ENCODE measurements at regions not wholly inside any gene's neighbourhood (a gene's known extent, or its start where the extent isn't known, plus 50 kb on each side); places are given as distances from the start of the nearest gene placed in this dataset.

DNA sequence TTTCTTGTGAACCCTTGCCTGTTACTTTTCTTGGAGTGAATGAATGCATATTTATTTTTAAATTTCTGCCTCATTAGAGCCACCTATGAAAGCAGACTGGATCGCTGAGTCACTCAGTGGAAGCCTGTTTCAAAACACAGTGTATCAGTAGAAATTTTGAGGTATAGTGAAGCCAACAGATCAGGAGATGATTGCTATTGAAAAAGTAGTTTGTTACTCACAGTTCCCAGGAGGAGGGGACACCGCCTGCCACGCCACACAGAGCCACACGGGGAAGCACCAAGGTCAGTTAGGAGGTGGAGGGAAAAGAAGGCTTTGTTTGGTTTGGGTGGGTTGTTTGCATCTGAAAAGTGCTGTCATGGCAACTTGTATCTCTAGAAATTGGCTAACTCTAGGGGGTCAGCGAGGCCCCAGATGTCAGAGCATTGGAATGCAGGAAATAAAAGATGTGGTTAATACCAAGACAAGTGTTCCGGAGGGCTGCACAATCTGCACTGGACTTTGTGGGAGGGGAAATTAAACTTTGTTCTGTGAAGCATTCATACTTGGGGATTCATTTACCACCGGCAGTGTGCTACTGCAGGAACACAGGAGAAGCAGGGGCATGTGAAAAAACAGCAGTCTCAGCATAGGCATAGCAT, 106.4 kb upstream of the SDK1 start:
- TF ChIP-seq, protein P1, sequence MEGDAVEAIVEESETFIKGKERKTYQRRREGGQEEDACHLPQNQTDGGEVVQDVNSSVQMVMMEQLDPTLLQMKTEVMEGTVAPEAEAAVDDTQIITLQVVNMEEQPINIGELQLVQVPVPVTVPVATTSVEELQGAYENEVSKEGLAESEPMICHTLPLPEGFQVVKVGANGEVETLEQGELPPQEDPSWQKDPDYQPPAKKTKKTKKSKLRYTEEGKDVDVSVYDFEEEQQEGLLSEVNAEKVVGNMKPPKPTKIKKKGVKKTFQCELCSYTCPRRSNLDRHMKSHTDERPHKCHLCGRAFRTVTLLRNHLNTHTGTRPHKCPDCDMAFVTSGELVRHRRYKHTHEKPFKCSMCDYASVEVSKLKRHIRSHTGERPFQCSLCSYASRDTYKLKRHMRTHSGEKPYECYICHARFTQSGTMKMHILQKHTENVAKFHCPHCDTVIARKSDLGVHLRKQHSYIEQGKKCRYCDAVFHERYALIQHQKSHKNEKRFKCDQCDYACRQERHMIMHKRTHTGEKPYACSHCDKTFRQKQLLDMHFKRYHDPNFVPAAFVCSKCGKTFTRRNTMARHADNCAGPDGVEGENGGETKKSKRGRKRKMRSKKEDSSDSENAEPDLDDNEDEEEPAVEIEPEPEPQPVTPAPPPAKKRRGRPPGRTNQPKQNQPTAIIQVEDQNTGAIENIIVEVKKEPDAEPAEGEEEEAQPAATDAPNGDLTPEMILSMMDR (IDR thresholded peaks at IDR 0.05; ENCODE audit: low read length, missing control alignments), result peak; percentile 37
- peak; percentile 96 for DNase-seq (ENCODE audit: low read depth)
- peak overlapping the region; percentile 14 for H3K4me3 ChIP-seq (replicated peaks; ENCODE audit: low read depth, low read length)

DNA sequence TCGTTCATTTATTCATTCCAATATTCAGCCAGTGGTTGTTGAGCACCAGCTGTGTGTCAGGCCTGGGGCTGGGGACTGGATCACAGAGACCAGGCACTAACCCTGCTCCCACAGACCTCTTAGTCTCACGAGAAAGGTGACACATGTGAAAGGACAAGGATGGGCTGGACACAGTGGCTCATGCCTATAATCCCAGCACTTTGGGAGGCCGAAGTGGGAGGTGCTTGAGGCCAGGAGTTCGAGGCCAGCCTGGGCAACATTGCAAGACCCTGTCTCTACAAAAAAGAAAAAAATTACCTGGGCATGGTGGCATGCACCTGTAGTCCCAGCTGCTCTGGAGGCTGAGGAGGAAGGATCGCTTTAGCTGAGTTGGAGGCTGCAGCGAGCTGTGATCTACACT, 105.9 kb upstream of the SDK1 start:
- TF ChIP-seq, protein P1 (IDR thresholded peaks at IDR 0.05; ENCODE audit: low read length, missing control alignments), result no peak
- no peak for DNase-seq (ENCODE audit: low read depth)
- peak overlapping the region; percentile 14 for H3K4me3 ChIP-seq (replicated peaks; ENCODE audit: low read depth, low read length)

DNA sequence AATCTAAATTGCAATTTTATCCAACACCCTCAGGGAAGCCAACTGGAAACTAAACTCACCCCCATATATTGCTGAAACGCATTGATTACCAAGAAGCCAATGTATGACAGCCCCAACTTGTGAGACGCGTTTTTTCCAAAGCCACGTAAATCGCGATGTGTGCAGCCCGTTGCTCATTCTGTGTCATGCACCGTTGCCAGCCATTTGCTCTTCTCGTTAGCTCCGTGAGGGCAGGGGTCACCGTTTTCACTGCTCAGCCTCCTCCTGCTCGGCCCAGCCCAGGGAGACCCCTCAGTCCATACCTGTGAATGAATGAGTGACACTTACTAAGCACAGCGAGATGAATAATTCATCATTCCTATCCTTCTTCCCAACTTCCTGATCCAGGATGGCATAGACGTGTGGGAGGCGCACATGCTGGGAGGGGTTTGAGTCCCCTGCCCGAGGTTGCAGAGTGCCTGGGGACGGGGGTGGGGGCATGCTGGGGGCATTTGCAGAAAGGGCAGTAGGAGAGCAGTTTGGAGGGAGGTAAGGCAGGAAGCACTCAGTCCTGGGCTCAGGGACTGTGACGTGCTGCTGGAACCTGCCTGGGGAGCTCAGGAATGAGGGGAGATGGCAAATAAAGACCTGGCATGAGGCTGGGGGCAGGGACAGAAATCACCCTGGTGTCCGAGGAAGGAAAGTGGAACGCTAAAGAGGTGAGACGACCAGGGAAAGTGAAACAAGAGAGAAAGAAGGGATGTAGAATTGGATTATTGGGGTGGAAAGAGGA, 104.2 kb upstream of the SDK1 start:
- TF ChIP-seq, protein P1 (IDR thresholded peaks at IDR 0.05; ENCODE audit: low read length, missing control alignments), result no peak
- H3K4me3 ChIP-seq (replicated peaks; ENCODE audit: low read depth, low read length), result no peak overlapping the region
- no peak for DNase-seq (ENCODE audit: low read depth)

DNA sequence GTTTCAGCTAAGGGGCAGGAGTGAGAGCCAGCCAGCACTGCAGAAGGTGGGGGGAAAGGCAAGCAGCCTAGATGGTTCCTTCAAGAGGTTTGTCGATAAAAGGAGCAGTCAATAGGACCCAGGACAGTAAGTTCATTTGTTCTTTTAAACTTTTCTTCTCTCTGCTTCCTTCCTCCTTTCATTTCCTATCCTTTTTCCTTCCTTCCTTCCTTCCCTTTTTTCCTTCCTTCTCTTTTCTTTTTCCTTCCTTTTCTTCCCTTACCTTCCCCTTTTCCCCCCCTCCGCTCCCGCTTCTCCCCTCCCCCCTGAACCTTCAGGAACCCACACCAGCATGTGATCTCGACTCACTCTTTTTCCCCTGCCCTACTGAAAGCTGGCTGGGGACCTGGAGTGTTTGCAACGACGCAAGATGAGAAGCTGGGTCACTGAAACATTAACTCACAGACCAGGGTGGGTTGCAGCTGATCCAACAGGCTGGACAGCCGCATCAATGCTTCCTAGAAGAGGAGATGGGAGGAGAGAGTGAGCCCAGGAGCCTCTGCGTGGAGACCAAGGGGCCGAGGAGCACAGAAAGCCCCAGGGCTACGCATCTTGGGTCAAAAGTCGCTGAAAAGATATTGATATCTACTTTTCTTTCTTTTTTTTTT, 103.4 kb upstream of the SDK1 start:
- no peak overlapping the region for H3K4me3 ChIP-seq (replicated peaks; ENCODE audit: low read depth, low read length)
- DNase-seq (ENCODE audit: low read depth), result no peak
- TF ChIP-seq, protein P1 (IDR thresholded peaks at IDR 0.05; ENCODE audit: low read length, missing control alignments), result no peak

DNA sequence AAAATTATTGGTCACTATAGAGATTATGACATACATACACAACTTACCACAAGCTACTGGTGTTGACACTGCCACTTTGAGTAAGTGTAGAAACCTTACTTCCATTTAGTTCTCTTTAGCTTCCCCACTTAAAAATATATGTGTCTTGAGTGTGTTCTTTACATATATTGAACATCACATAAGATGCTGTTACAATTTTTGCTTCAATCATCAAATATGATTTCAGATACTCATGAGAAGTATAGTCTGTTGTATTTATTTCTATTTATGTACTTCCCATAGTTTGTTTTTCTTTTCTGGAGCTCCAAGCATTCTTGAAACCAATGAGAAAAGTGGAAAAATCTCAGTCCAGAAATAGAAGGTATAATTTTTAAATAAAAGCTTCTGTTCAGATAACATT, 102.7 kb upstream of the SDK1 start:
- H3K4me3 ChIP-seq (replicated peaks; ENCODE audit: low read depth, low read length), result no peak overlapping the region
- TF ChIP-seq, protein P1 (IDR thresholded peaks at IDR 0.05; ENCODE audit: low read length, missing control alignments), result no peak
- DNase-seq (ENCODE audit: low read depth), result no peak

DNA sequence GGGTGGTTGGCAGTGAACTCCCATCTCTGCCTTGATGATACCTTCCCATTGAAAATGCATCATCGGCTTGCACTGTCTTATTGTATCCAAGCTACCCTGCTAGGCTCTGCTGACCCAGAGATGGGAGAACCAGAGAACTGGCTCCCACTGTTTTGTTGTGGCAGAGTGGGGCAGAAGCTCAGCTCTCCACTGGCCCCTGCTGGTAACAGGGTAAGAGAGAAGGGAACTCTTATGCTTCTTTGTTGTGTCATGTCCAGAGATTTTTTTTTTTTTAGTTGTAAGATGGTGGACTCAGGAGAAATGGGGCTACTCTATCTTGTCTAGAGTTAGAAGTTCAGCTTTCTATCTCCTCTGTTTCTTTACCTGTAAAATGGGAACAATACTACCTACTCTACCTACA, 100.5 kb upstream of the SDK1 start:
- TF ChIP-seq, protein P1 (IDR thresholded peaks at IDR 0.05; ENCODE audit: low read length, missing control alignments), result peak; percentile 96
- H3K4me3 ChIP-seq (replicated peaks; ENCODE audit: low read depth, low read length), result no peak overlapping the region
- peak; percentile 82 for DNase-seq (ENCODE audit: low read depth)
